Right cardiac atrium (tissue), 5 donors: ENCODE measurements at regions not wholly inside any gene's neighbourhood (a gene's known extent, or its start where the extent isn't known, plus 50 kb on each side); places are given as distances from the start of the nearest gene placed in this dataset.

Experiments
- ATAC-seq, 2 donors: fragments of 200-7000 bp; cut with Tn5 transposase; one replicate each; pipeline versions ENCODE4 v1.8.0 to v1.9.1; 2020; ENCODE audit warnings: moderate library complexity in 2 of 2, mild to moderate bottlenecking in 1 of 2
- DNase-seq, 3 donors: peaks; one replicate each; pipeline ENCODE4 v3.0.0-alpha.2; 2020
- H3K27ac ChIP-seq: one replicate; pipeline ENCODE4 v1.5.1; 2013; ENCODE audit warnings: mild to moderate bottlenecking, low read length, control low read depth, moderate library complexity
- H3K27me3 ChIP-seq: one replicate; pipeline ENCODE4 v1.6.1; 2013; ENCODE audit not compliant: control insufficient read depth, insufficient read depth
- H3K4me1 ChIP-seq: one replicate; pipeline ENCODE4 v1.6.1; 2013; ENCODE audit warnings: low read length; ENCODE audit not compliant: control insufficient read depth, insufficient read depth
- H3K4me3 ChIP-seq: one replicate; pipeline ENCODE4 v1.5.1; 2013; ENCODE audit warnings: low read length, control low read depth
- H3K9me3 ChIP-seq: one replicate; pipeline ENCODE4 v1.6.1; 2013; ENCODE audit warnings: low read length; ENCODE audit not compliant: control insufficient read depth
- WGBS: extraction: QIAGEN DNeasy Blood & Tissue Kit; methylation state at CpG from one replicate; pipeline ENCODE4 v1.1.7; 2013; 5-methylcytosine and 5-hydroxymethylcytosine counted together
- intact Hi-C, 4 donors: fragments of 100-400 bp; cut with DNase I; formaldehyde crosslinking; loops; one replicate each; pipeline versions ENCODE4 v1.11.0 to v1.14.0; 2022 to 2023
- donor health status: healthy with polysubstance abuse.
- donor health status: DM: no; HTN: yes; CAD: no.
- donor health status: DM: no; HTN: no; CAD: no.
- donor health status: DM: no; HTN: yes; CAD: no; lungs with severe emphysema.
- donor health status: DM: yes; HTN: yes; CAD: no.

GRCh38 chr1:69201716-69202115 lies 366.0 kb upstream of the LRRC7 start:
- intact Hi-C loops = no loop called here
- Histone ChIP-seq H3K27ac (no peak overlapping the region), H3K4me1 (no peaks in the 10 kb centered on the region), H3K4me3 (no peak overlapping the region), H3K27me3 (no peaks in the 10 kb centered on the region), H3K9me3 (no peaks in the 10 kb centered on the region)
- 72% methylated on average over 3 of the region's 3 CpGs for WGBS
- DNase-seq (no peak), ATAC-seq (no peak)

GRCh38 chr1:69203166-69203565 lies 364.6 kb upstream of the LRRC7 start:
- no peak overlapping the region for H3K27ac ChIP-seq
- H3K27me3 ChIP-seq = no peaks in the 10 kb centered on the region
- no peak overlapping the region for H3K4me3 ChIP-seq
- no peak for DNase-seq
- 58% methylated on average over 1 of the region's 1 CpG for whole genome bisulfite sequencing
- ATAC-seq = no peak
- intact Hi-C loops = no loop called here
- no peaks in the 10 kb centered on the region for H3K9me3 ChIP-seq
- H3K4me1 ChIP-seq = no peaks in the 10 kb centered on the region

GRCh38 chr1:69213644-69214043 lies 354.1 kb upstream of the LRRC7 start:
- 92% methylated on average over 4 of the region's 4 CpGs for WGBS
- no peak for ATAC-seq
- intact Hi-C loops = no loop called here

DNA sequence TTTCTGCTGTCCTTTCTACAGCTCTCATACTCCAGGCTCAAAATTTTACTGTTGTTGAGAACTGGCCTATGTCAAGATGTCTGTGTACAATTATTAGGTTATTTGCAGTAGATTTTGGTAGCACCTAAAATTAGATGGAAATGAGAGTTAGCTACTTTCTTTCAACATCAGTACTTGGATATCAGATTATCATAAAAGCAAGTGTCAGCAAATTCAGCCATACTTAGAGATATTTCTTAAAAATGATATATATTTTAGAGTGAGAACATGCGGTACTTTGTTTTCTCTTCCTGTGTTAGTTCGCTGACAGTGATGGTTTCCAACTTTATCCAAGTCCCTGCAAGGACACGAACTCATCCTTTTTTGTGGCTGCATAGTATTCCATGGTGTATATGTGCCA lies 351.8 kb upstream of the LRRC7 start:
- Histone ChIP-seq H3K9me3 (no peaks in the 10 kb centered on the region), H3K4me1 (no peaks in the 10 kb centered on the region), H3K27ac (no peak overlapping the region), H3K4me3 (no peak overlapping the region), H3K27me3 (no peaks in the 10 kb centered on the region)
- ATAC-seq = no peak
- no peak for DNase-seq
- WGBS = 89% methylated on average over 3 of the region's 3 CpGs
- intact Hi-C loops = no loop called here

More at GRCh38 chr1:69213644-69214043, 354.1 kb upstream of the LRRC7 start:
- H3K9me3 ChIP-seq = no peaks in the 10 kb centered on the region
- no peak overlapping the region for H3K27ac ChIP-seq
- no peak for DNase-seq
- H3K4me1 ChIP-seq = no peaks in the 10 kb centered on the region
- H3K4me3 ChIP-seq = no peak overlapping the region
- H3K27me3 ChIP-seq = no peaks in the 10 kb centered on the region

DNA sequence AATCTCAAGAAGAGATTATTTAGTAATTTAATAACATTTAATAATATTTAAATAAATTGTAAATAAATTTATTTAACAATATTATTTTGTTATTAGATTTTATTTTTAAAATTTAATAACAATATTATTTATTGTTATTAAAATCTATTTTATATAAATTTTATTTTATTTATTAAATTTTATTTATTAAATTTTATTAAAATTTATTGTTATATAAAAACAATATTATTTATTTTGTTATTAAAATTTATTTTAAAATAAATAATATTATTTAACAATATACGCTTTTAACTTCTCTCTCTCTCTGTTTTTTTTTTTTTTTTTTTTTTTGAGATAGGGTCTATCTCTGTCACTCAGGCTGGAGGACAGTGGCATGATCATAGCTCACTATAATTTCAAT lies 347.1 kb upstream of the LRRC7 start:
- no peaks in the 10 kb centered on the region for H3K9me3 ChIP-seq
- H3K4me3 ChIP-seq = no peak overlapping the region
- DNase-seq (no peak), ATAC-seq (no peak)
- H3K4me1 ChIP-seq = no peaks in the 10 kb centered on the region
- intact Hi-C loops = no loop called here
- H3K27me3 ChIP-seq = no peaks in the 10 kb centered on the region
- WGBS = 93% methylated on average over 1 of the region's 1 CpG
- no peak overlapping the region for H3K27ac ChIP-seq

GRCh38 chr1:69221524-69221923 lies 346.2 kb upstream of the LRRC7 start:
- H3K4me1 ChIP-seq = no peaks in the 10 kb centered on the region
- intact Hi-C loops = no loop called here
- ATAC-seq (no peak), DNase-seq (no peak)
- no peak overlapping the region for H3K4me3 ChIP-seq
- 35% methylated on average over 1 of the region's 1 CpG for WGBS
- no peak overlapping the region for H3K27ac ChIP-seq
- H3K27me3 ChIP-seq = no peaks in the 10 kb centered on the region
- H3K9me3 ChIP-seq = no peaks in the 10 kb centered on the region

DNA sequence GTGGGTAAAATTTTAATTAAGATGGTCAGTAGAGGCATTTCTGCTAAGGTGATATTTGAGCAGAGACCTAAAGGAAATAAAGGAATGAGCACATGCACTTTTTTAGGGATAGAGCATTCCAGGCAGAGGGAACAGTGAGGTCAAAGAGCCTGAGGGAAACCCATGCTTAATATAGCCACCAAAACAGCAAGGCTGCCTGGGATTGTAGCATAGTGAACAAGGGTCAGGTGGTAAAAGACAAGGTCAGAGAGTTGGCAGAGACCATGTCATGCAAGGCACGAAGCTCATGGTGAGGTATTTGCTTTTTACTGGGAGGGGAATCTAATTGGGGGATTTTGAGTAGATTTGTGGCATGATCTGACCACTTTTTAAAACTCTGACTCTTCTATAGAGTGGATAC lies 344.6 kb upstream of the LRRC7 start:
- Histone ChIP-seq H3K27me3 (no peaks in the 10 kb centered on the region), H3K4me3 (no peak overlapping the region), H3K9me3 (no peaks in the 10 kb centered on the region), H3K4me1 (no peaks in the 10 kb centered on the region), H3K27ac (no peak overlapping the region)
- ATAC-seq = no peak
- intact Hi-C loops = no loop called here
- WGBS = 52% methylated on average over 1 of the region's 1 CpG
- DNase-seq = no peak

DNA sequence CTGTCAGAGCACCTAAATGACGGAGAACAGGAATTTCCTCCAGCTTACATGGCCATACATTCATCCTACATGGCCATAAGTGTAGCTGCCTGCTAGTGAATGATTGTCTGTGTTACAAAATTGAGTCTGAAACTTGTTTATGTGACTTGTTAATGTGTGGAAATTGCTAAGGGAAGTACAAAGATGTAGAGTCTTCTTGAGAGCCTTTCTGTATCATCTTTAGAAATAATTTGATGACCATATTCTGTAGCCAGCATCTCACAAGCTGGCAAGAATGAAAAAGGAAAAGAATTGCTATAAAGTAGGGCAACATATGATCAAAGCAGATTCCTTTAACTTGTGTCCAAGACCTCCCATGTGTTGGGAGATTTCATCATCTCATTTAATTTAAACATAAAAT lies 339.2 kb upstream of the LRRC7 start:
- no peaks in the 10 kb centered on the region for H3K4me1 ChIP-seq
- no peak overlapping the region for H3K27ac ChIP-seq
- H3K4me3 ChIP-seq = no peak overlapping the region
- 0% methylated on average over 1 of the region's 1 CpG for WGBS
- H3K9me3 ChIP-seq = no peaks in the 10 kb centered on the region
- no peak for ATAC-seq
- H3K27me3 ChIP-seq = no peaks in the 10 kb centered on the region
- intact Hi-C loops = no loop called here
- DNase-seq = no peak

GRCh38 chr1:69230208-69230607 lies 337.5 kb upstream of the LRRC7 start:
- Histone ChIP-seq H3K27ac (no peak overlapping the region), H3K4me3 (no peak overlapping the region), H3K4me1 (no peaks in the 10 kb centered on the region), H3K9me3 (no peaks in the 10 kb centered on the region), H3K27me3 (no peaks in the 10 kb centered on the region)
- intact Hi-C loops = no loop called here
- ATAC-seq (no peak), DNase-seq (no peak)

DNA sequence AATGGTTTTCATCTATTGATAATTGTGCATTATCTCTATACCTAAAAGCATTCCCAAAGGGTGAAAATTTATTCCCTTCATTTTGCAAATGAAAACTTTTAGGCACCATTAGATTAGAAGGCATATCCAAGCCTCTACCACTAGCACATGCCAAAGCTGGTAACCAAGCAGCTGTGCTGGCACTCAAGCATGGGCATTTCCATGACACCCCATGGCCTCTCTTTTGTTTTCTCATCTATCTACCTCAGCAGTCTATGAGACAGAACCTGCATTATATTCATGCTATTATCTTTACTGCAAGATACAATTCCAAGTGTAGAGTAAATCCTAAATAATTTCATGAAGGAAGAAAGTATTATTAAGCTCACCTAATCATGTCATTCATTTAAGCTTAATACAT lies 334.3 kb upstream of the LRRC7 start:
- no peak overlapping the region for H3K4me3 ChIP-seq
- intact Hi-C loops = no loop called here
- no peaks in the 10 kb centered on the region for H3K27me3 ChIP-seq
- ATAC-seq (no peak), DNase-seq (no peak)
- no peaks in the 10 kb centered on the region for H3K9me3 ChIP-seq
- H3K4me1 ChIP-seq = no peaks in the 10 kb centered on the region
- H3K27ac ChIP-seq = no peak overlapping the region

- Histone ChIP-seq H3K4me3 (no peak overlapping the region), H3K4me1 (no peaks in the 10 kb centered on the region), H3K9me3 (no peaks in the 10 kb centered on the region), H3K27ac (no peak overlapping the region), H3K27me3 (no peaks in the 10 kb centered on the region)
- no peak for DNase-seq
- ATAC-seq = no peak
- intact Hi-C loops = no loop called here
- 82% methylated on average over 1 of the region's 1 CpG for WGBS
Measured at GRCh38 chr1:69244211-69244610, 323.5 kb upstream of the LRRC7 start.

- intact Hi-C loops = no loop called here
- ATAC-seq = no peak
- WGBS = 82% methylated on average over 1 of the region's 1 CpG
Measured at GRCh38 chr1:69246109-69246508, 321.6 kb upstream of the LRRC7 start.

More at GRCh38 chr1:69246109-69246508, 321.6 kb upstream of the LRRC7 start:
- no peaks in the 10 kb centered on the region for H3K9me3 ChIP-seq
- no peak overlapping the region for H3K4me3 ChIP-seq
- no peak for DNase-seq
- H3K4me1 ChIP-seq = no peaks in the 10 kb centered on the region
- no peak overlapping the region for H3K27ac ChIP-seq
- H3K27me3 ChIP-seq = no peaks in the 10 kb centered on the region
